Left colon (tissue), 2 donors: ENCODE measurements at regions not wholly inside any gene's neighbourhood (a gene's known extent, or its start where the extent isn't known, plus 50 kb on each side); places are given as distances from the start of the nearest gene placed in this dataset.

ENCODE experiments used
- ATAC-seq: fragments of 200-7000 bp; cut with Tn5 transposase; one replicate; pipeline ENCODE4 v1.9.1; 2020; ENCODE audit warnings: mild to moderate bottlenecking, moderate library complexity
- DNase-seq, 2 donors: peaks; one replicate each; pipeline ENCODE4 v3.0.0-alpha.2; 2020
- intact Hi-C, 2 donors: fragments of 100-400 bp; cut with DNase I in 1 of 2; cut with micrococcal nuclease in 1 of 2; formaldehyde crosslinking; loops; one replicate each; pipeline versions ENCODE4 v1.11.2 to v1.14.0; 2022; cut with DNase I, micrococcal nuclease
- donor health status: DM: no; HTN: no; CAD: no.
- donor health status: DM: yes; HTN: yes; CAD: no.

GRCh38 chr14:101020834-101021370 lies 117.4 kb upstream of the RTL1 start:
- intact Hi-C loops: no loop called here
- DNase-seq (no peak), ATAC-seq (no peak)

- intact Hi-C loops: no loop called here
- no peak for ATAC-seq
Observed at GRCh38 chr14:101022121-101022520, 118.6 kb upstream of the RTL1 start.

GRCh38 chr14:101022916-101023435 lies 119.5 kb upstream of the RTL1 start:
- intact Hi-C loops: no loop called here
- no peak for DNase-seq
- ATAC-seq: no peak

More at GRCh38 chr14:101022121-101022520, 118.6 kb upstream of the RTL1 start:
- DNase-seq: no peak

- ATAC-seq (no peak), DNase-seq (no peak)
- intact Hi-C loops: no loop called here
Observed at GRCh38 chr14:101024686-101025085, 121.2 kb upstream of the RTL1 start.

- ATAC-seq (no peak), DNase-seq (no peak)
- intact Hi-C loops: no loop called here
Observed at GRCh38 chr14:101025131-101025530, 121.6 kb upstream of the RTL1 start.

- ATAC-seq (no peak), DNase-seq (no peak)
- intact Hi-C loops: no loop called here
Observed at GRCh38 chr14:101025696-101026095, 122.2 kb upstream of the RTL1 start.

GRCh38 chr14:101026341-101026740 lies 122.8 kb upstream of the RTL1 start:
- DNase-seq (no peak), ATAC-seq (no peak)
- intact Hi-C loops: no loop called here

GRCh38 chr14:101027291-101027690 lies 123.8 kb upstream of the RTL1 start:
- intact Hi-C loops: no loop called here
- DNase-seq (no peak), ATAC-seq (no peak)

GRCh38 chr14:101027966-101028365 lies 124.4 kb upstream of the RTL1 start:
- ATAC-seq (no peak), DNase-seq (no peak)
- intact Hi-C loops: no loop called here

- intact Hi-C loops: no loop called here
- no peak for DNase-seq
- ATAC-seq: no peak
Observed at GRCh38 chr14:101028971-101029667, 125.6 kb upstream of the RTL1 start.

GRCh38 chr14:101029668-101030290 lies 126.3 kb upstream of the RTL1 start:
- DNase-seq: no peak
- ATAC-seq: no peak
- intact Hi-C loops: no loop called here

- DNase-seq (no peak), ATAC-seq (no peak)
- intact Hi-C loops: no loop called here
Observed at GRCh38 chr14:101030586-101030985, 127.1 kb upstream of the RTL1 start.

- ATAC-seq (no peak), DNase-seq (no peak)
- intact Hi-C loops: no loop called here
Observed at GRCh38 chr14:101031186-101031585, 127.7 kb upstream of the RTL1 start.

- ATAC-seq (no peak), DNase-seq (no peak)
- intact Hi-C loops: no loop called here
Observed at GRCh38 chr14:101031721-101032120, 128.2 kb upstream of the RTL1 start.

- ATAC-seq (no peak), DNase-seq (no peak)
- intact Hi-C loops: no loop called here
Observed at GRCh38 chr14:101032433-101032832, 128.9 kb upstream of the RTL1 start.

GRCh38 chr14:101033006-101033405 lies 129.5 kb upstream of the RTL1 start:
- DNase-seq: no peak
- intact Hi-C loops: no loop called here
- ATAC-seq: no peak

GRCh38 chr14:101033446-101034165 lies 130.1 kb upstream of the RTL1 start:
- no peak for DNase-seq
- intact Hi-C loops: no loop called here
- no peak for ATAC-seq

GRCh38 chr14:101034986-101035385 lies 131.5 kb upstream of the RTL1 start:
- DNase-seq: no peak
- no peak for ATAC-seq
- intact Hi-C loops: no loop called here

GRCh38 chr14:101035466-101036225 lies 132.1 kb upstream of the RTL1 start:
- no peak for DNase-seq
- ATAC-seq: no peak
- intact Hi-C loops: no loop called here
